OCI-LY7 (cell line): ENCODE measurements at regions not wholly inside any gene's neighbourhood (a gene's known extent, or its start where the extent isn't known, plus 50 kb on each side); places are given as distances from the start of the nearest gene placed in this dataset.

ENCODE experiments used
- BruUV-seq: library from RNA; stranded (reverse); fragments of 400-500 nt; replicated peaks from 2 replicates; lab custom pipeline; 2021; lab: Mats Ljungman, UMichigan
- CTCF ChIA-PET: fragments of 300-600 bp; sonication (Branson Sonifier 250); formaldehyde crosslinking; loops from one replicate; lab custom pipeline; 2022; ENCODE audit warnings: antibody characterized with exemption; ENCODE audit not compliant: unreplicated experiment; lab: Charles Lee
- POLR2A ChIA-PET: fragments of 300-600 bp; sonication (Branson Sonifier 250); formaldehyde crosslinking; loops from one replicate; lab custom pipeline; 2022; ENCODE audit warnings: antibody characterized with exemption; lab: Charles Lee
- DNase-seq: peaks from one replicate; pipeline ENCODE4 v3.0.0-alpha.2; 2015; ENCODE audit warnings: low spot score
- H2AFZ ChIP-seq: fragments of 200-600 bp; sonication (generic), shearing (Covaris generic); 2 replicates; pipeline ENCODE4 v1.6.1; 2014; ENCODE audit warnings: mild to moderate bottlenecking, antibody characterized with exemption, low read length, moderate library complexity
- H3K27ac ChIP-seq: fragments of 200-600 bp; sonication (generic); 2 replicates; pipeline ENCODE4 v1.5.1; 2014; ENCODE audit warnings: mixed run types, low read depth, mild to moderate bottlenecking, moderate library complexity, low read length, inconsistent platforms; ENCODE audit not compliant: poor library complexity, severe bottlenecking
- H3K36me3 ChIP-seq: fragments of 200-600 bp; sonication (generic); 2 replicates; pipeline ENCODE4 v1.6.1; 2014; ENCODE audit warnings: mild to moderate bottlenecking, antibody characterized with exemption, low read length, moderate library complexity, mixed read lengths; ENCODE audit not compliant: insufficient read depth
- H3K4me1 ChIP-seq: fragments of 200-600 bp; sonication (generic); 2 replicates; pipeline ENCODE4 v1.5.1; 2014; ENCODE audit warnings: mild to moderate bottlenecking, low read length; ENCODE audit not compliant: insufficient read depth, poor library complexity, severe bottlenecking
- H3K4me2 ChIP-seq: fragments of 200-600 bp; sonication (generic); 2 replicates; pipeline ENCODE4 v1.6.1; 2014; ENCODE audit warnings: mild to moderate bottlenecking, low read length
- H3K4me3 ChIP-seq: fragments of 200-600 bp; sonication (generic); 2 replicates; pipeline ENCODE4 v1.5.1; 2014; ENCODE audit warnings: mild to moderate bottlenecking, low read depth, low read length; ENCODE audit not compliant: poor library complexity, severe bottlenecking
- H3K79me2 ChIP-seq: fragments of 200-600 bp; sonication (generic); 2 replicates; pipeline ENCODE4 v1.6.1; 2016; ENCODE audit warnings: low read depth, mild to moderate bottlenecking, low read length, moderate library complexity, mixed read lengths; ENCODE audit not compliant: insufficient read depth
- H3K9me2 ChIP-seq: fragments of 200-600 bp; sonication (generic); 2 replicates; pipeline ENCODE4 v1.6.1; 2016; ENCODE audit warnings: mild to moderate bottlenecking, low read length, mixed read lengths; ENCODE audit not compliant: insufficient read depth
- H3K9me3 ChIP-seq: fragments of 200-600 bp; sonication (generic); 2 replicates; pipeline ENCODE4 v1.6.1; 2014; ENCODE audit warnings: mild to moderate bottlenecking, mixed run types, low read length, mixed read lengths
- H4K20me1 ChIP-seq: fragments of 200-600 bp; sonication (generic); 2 replicates; pipeline ENCODE4 v1.6.1; 2014; ENCODE audit warnings: mild to moderate bottlenecking, antibody characterized with exemption, low read length, moderate library complexity, mixed read lengths; ENCODE audit not compliant: insufficient read depth
- CTCF ChIP-seq: fragments of 200-600 bp; sonication (generic); conservative IDR thresholded peaks from 2 replicates; pipeline ENCODE4 v1.5.1; 2014; ENCODE audit warnings: mild to moderate bottlenecking, antibody characterized with exemption, low read length, moderate library complexity, mixed read lengths
- EZH2phosphoT487 ChIP-seq: fragments of 200-600 bp; sonication (generic); IDR thresholded peaks from 2 replicates; pipeline ENCODE4 v1.6.1; 2018; ENCODE audit warnings: low read depth, borderline replicate concordance, mild to moderate bottlenecking, mixed run types, antibody characterized with exemption, low read length, moderate library complexity, mixed read lengths
- intact Hi-C: fragments of 100-400 bp; cut with micrococcal nuclease; formaldehyde crosslinking; loops from one replicate; pipeline ENCODE4 v1.10.0; 2022; ENCODE audit not compliant: unreplicated experiment

GRCh38 chr2:237258116-237258515 lies 155.8 kb downstream of the COL6A3 start:
- TF ChIP-seq EZH2phosphoT487 (no peak), CTCF (no peak)
- Histone ChIP-seq H2AFZ (no peak overlapping the region), H3K4me3 (no peak overlapping the region), H3K27ac (no peak overlapping the region), H4K20me1 (no peaks in the 10 kb centered on the region), H3K4me1 (no peaks in the 10 kb centered on the region), H3K9me2 (no peaks in the 10 kb centered on the region), H3K79me2 (no peaks in the 10 kb centered on the region), H3K9me3 (no peaks in the 10 kb centered on the region), H3K36me3 (no peaks in the 10 kb centered on the region), H3K4me2 (no peak overlapping the region)
- intact Hi-C loops, result no loop called here
- CTCF ChIA-PET, result no interaction called here
- no TSS peak for BruUV-seq
- no peak for DNase-seq
- POLR2A ChIA-PET, result interaction anchor here (0.7 kb wide), 1 partner anchor 1439 kb away, joined by 3 read pairs; no protein-coding TSS in a partner anchor

- no peak for DNase-seq
- ChIA-PET POLR2A (interaction anchor here (1.2 kb wide), 1 partner anchor 17 kb away, joined by 3 read pairs; no protein-coding TSS in a partner anchor), CTCF (no interaction called here)
- Histone ChIP-seq H3K4me3 (no peak overlapping the region), H3K4me2 (no peak overlapping the region), H3K9me3 (no peaks in the 10 kb centered on the region), H3K4me1 (no peaks in the 10 kb centered on the region), H4K20me1 (no peaks in the 10 kb centered on the region), H3K36me3 (no peaks in the 10 kb centered on the region), H3K9me2 (no peaks in the 10 kb centered on the region), H3K79me2 (no peaks in the 10 kb centered on the region), H2AFZ (no peak overlapping the region), H3K27ac (no peak overlapping the region)
- TF ChIP-seq CTCF, result no peak
- no peak for TF ChIP-seq EZH2phosphoT487
- intact Hi-C loops, result no loop called here
- BruUV-seq, result no TSS peak
Observed at GRCh38 chr2:237258615-237259014, 155.3 kb downstream of the COL6A3 start.

GRCh38 chr2:237259201-237259600 lies 154.8 kb downstream of the COL6A3 start:
- no peaks in the 10 kb centered on the region for H3K9me3 ChIP-seq
- ChIA-PET CTCF (interaction anchor here (1.1 kb wide), 1 partner anchor 216 kb away, joined by 4 read pairs; no protein-coding TSS in a partner anchor), POLR2A (interaction anchor here (1.2 kb wide), 1 partner anchor 17 kb away, joined by 3 read pairs; no protein-coding TSS in a partner anchor)
- TF ChIP-seq EZH2phosphoT487 (no peak), CTCF (no peak)
- H4K20me1 ChIP-seq, result no peaks in the 10 kb centered on the region
- no peak for DNase-seq
- H2AFZ ChIP-seq, result no peak overlapping the region
- BruUV-seq, result no TSS peak
- H3K4me2 ChIP-seq, result no peak overlapping the region
- H3K36me3 ChIP-seq, result no peaks in the 10 kb centered on the region
- intact Hi-C loops, result no loop called here
- no peaks in the 10 kb centered on the region for H3K4me1 ChIP-seq
- H3K4me3 ChIP-seq, result no peak overlapping the region
- H3K79me2 ChIP-seq, result no peaks in the 10 kb centered on the region
- no peaks in the 10 kb centered on the region for H3K9me2 ChIP-seq
- no peak overlapping the region for H3K27ac ChIP-seq
